Caco-2 (cell line): ENCODE measurements at regions not wholly inside any gene's neighbourhood (a gene's known extent, or its start where the extent isn't known, plus 50 kb on each side); places are given as distances from the start of the nearest gene placed in this dataset.

ENCODE experiments used
- BruUV-seq: library from RNA; stranded (reverse); fragments of 400-500 nt; replicated peaks from 2 replicates; lab custom pipeline; 2021; lab: Mats Ljungman, UMichigan
- CTCF ChIA-PET: fragments of 300-600 bp; sonication (Branson Sonifier 250); formaldehyde crosslinking; loops from one replicate; lab custom pipeline; 2022; ENCODE audit warnings: antibody characterized with exemption; lab: Charles Lee
- POLR2A ChIA-PET: fragments of 300-600 bp; sonication (Branson Sonifier 250); formaldehyde crosslinking; loops from one replicate; lab custom pipeline; 2022; ENCODE audit warnings: antibody characterized with exemption; lab: Charles Lee
- DNase-seq, 2 experiments: peaks; one replicate each; pipeline versions ENCODE4 v3.0.0 to v3.0.0-alpha.2; 2020 to 2022
- H3K27me3 ChIP-seq: replicated peaks from 2 replicates; pipeline ENCODE4 v1.6.0; 2011; ENCODE audit warnings: low read length; ENCODE audit not compliant: control insufficient read depth, insufficient read depth
- H3K36me3 ChIP-seq: 2 replicates; pipeline ENCODE4 v1.5.1; 2011; ENCODE audit warnings: low read length; ENCODE audit not compliant: control insufficient read depth, insufficient read depth
- H3K4me1 ChIP-seq: fragments of 250-450 bp; sonication (Bioruptor Pico); 2 replicates; pipeline ENCODE4 v1.5.1; 2020; ENCODE audit warnings: mild to moderate bottlenecking
- H3K4me3 ChIP-seq: 2 replicates; pipeline ENCODE4 v1.5.1; 2011; ENCODE audit warnings: low read depth, mild to moderate bottlenecking, control low read depth, low read length
- H3K9me3 ChIP-seq: fragments of 250-450 bp; sonication (Bioruptor Pico); 2 replicates; pipeline ENCODE4 v1.5.1; 2020; ENCODE audit warnings: mild to moderate bottlenecking, moderate library complexity
- H3K27ac Mint-ChIP-seq: one replicate; pipeline ENCODE4 v1.8.0; 2022; ENCODE audit warnings: mixed read lengths; ENCODE audit not compliant: unreplicated experiment
- H3K27me3 Mint-ChIP-seq: one replicate; pipeline ENCODE4 v1.8.0; 2022; ENCODE audit warnings: mixed read lengths; ENCODE audit not compliant: insufficient read depth, unreplicated experiment
- H3K36me3 Mint-ChIP-seq: one replicate; pipeline ENCODE4 v1.8.0; 2022; ENCODE audit warnings: mild to moderate bottlenecking, mixed read lengths; ENCODE audit not compliant: insufficient read depth, unreplicated experiment
- H3K4me1 Mint-ChIP-seq: one replicate; pipeline ENCODE4 v1.8.0; 2022; ENCODE audit warnings: low read depth, mixed read lengths; ENCODE audit not compliant: unreplicated experiment
- H3K4me3 Mint-ChIP-seq: one replicate; pipeline ENCODE4 v1.8.0; 2022; ENCODE audit warnings: mild to moderate bottlenecking, moderate library complexity, mixed read lengths; ENCODE audit not compliant: unreplicated experiment
- H3K9me3 Mint-ChIP-seq: one replicate; pipeline ENCODE4 v1.8.0; 2022; ENCODE audit warnings: mixed read lengths; ENCODE audit not compliant: unreplicated experiment
- intact Hi-C: fragments of 100-400 bp; cut with micrococcal nuclease; formaldehyde crosslinking; loops from one replicate; pipeline ENCODE4 v1.10.0; 2022; ENCODE audit not compliant: unreplicated experiment
- TF ChIP-seq, protein P1 (sequence below), 2 experiments: fragments of 200-600 bp in 1 of 2; IDR thresholded peaks; 1 replicate in 1 of 2; 2 replicates in 1 of 2; pipeline versions ENCODE4 v1.5.1 to v1.8.0; 2011 to 2022; ENCODE audit warnings: antibody characterized with exemption in 1 of 2, control low read depth in 1 of 2, inconsistent platforms in 1 of 2, low read depth in 1 of 2, low read length in 1 of 2, mild to moderate bottlenecking in 1 of 2, moderate library complexity in 1 of 2; ENCODE audit not compliant: insufficient read depth in 1 of 2, severe bottlenecking in 1 of 2, unreplicated experiment in 1 of 2

DNA sequence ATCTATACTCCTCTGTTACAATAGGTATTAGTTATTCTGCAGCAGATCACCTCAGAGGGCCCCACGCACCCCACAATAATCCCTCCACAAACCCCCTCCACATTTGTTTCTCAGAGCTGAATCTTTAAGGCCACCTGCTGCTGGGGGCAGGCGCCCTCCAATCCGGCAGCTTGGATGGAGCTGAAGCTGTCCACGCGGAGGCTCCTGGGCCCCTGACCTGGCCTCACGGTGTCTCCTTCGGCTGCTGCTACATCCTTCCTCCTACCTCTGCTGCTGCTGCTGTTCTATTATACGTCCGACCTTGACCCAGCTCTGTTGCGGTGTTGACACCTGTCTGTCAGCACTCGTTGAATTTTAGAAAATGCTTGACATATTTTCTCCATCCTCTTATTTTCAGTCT is 430.2 kb upstream of the ZFP42 start:
- DNase-seq: no peak
- H3K4me3 ChIP-seq: no peak overlapping the region
- Mint-ChIP-seq H3K36me3 (no peaks in the 10 kb centered on the region), H3K9me3 (no peaks in the 10 kb centered on the region), H3K4me1 (no peaks in the 10 kb centered on the region), H3K27ac (no peak overlapping the region), H3K4me3 (no peak overlapping the region), H3K27me3 (peaks cover 11% of the 10 kb centered on the region)
- ChIA-PET POLR2A (no interaction called here), CTCF (no interaction called here)
- no peaks in the 10 kb centered on the region for H3K9me3 ChIP-seq
- TF ChIP-seq, protein P1, sequence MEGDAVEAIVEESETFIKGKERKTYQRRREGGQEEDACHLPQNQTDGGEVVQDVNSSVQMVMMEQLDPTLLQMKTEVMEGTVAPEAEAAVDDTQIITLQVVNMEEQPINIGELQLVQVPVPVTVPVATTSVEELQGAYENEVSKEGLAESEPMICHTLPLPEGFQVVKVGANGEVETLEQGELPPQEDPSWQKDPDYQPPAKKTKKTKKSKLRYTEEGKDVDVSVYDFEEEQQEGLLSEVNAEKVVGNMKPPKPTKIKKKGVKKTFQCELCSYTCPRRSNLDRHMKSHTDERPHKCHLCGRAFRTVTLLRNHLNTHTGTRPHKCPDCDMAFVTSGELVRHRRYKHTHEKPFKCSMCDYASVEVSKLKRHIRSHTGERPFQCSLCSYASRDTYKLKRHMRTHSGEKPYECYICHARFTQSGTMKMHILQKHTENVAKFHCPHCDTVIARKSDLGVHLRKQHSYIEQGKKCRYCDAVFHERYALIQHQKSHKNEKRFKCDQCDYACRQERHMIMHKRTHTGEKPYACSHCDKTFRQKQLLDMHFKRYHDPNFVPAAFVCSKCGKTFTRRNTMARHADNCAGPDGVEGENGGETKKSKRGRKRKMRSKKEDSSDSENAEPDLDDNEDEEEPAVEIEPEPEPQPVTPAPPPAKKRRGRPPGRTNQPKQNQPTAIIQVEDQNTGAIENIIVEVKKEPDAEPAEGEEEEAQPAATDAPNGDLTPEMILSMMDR (IDR thresholded peaks at IDR 0.05; ENCODE audit: insufficient read depth in 1 of 2, low read depth in 1 of 2, low read length in 1 of 2, severe bottlenecking in 1 of 2, unreplicated experiment in 1 of 2): no peak
- H3K36me3 ChIP-seq: no peaks in the 10 kb centered on the region
- intact Hi-C loops: no loop called here
- H3K27me3 ChIP-seq: no peaks in the 10 kb centered on the region
- BruUV-seq: no TSS peak
- no peaks in the 10 kb centered on the region for H3K4me1 ChIP-seq

DNA sequence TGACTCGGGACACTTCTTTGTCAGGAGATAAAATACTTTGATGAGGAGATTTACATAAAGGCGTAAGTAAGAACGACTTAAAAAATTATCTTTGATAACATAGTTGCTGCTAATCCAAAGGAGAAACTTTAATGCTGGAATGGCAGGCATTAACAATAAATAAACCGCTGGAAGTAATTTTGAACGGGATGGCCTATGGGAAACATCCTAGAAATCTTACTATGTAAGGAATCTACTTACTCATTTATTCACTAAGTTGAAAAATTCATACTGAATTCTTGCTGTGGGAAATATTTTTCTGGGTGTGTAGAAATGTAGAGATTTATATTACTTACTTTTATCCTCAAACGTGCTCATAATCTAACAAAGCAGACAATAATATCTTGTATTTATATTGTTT is 425.7 kb upstream of the ZFP42 start:
- Mint-ChIP-seq H3K4me3 (no peak overlapping the region), H3K27ac (no peak overlapping the region), H3K9me3 (peaks cover 11% of the 10 kb centered on the region), H3K36me3 (no peaks in the 10 kb centered on the region), H3K27me3 (peaks cover 18% of the 10 kb centered on the region), H3K4me1 (no peaks in the 10 kb centered on the region)
- TF ChIP-seq, protein P1 (IDR thresholded peaks at IDR 0.05; ENCODE audit: insufficient read depth in 1 of 2, low read depth in 1 of 2, low read length in 1 of 2, severe bottlenecking in 1 of 2, unreplicated experiment in 1 of 2): no peak
- no peak for DNase-seq
- ChIA-PET CTCF (no interaction called here), POLR2A (no interaction called here)
- Histone ChIP-seq H3K4me1 (no peaks in the 10 kb centered on the region), H3K36me3 (no peaks in the 10 kb centered on the region), H3K4me3 (no peak overlapping the region), H3K9me3 (no peaks in the 10 kb centered on the region), H3K27me3 (no peaks in the 10 kb centered on the region)
- intact Hi-C loops: no loop called here
- BruUV-seq: no TSS peak

- Mint-ChIP-seq H3K4me1 (no peaks in the 10 kb centered on the region), H3K9me3 (peaks cover 11% of the 10 kb centered on the region), H3K4me3 (no peak overlapping the region), H3K36me3 (peaks cover 5% of the 10 kb centered on the region), H3K27me3 (peaks cover 6% of the 10 kb centered on the region), H3K27ac (no peak overlapping the region)
- ChIA-PET POLR2A (no interaction called here), CTCF (no interaction called here)
- BruUV-seq: no TSS peak
- TF ChIP-seq, protein P1 (IDR thresholded peaks at IDR 0.05; ENCODE audit: insufficient read depth in 1 of 2, low read depth in 1 of 2, low read length in 1 of 2, severe bottlenecking in 1 of 2, unreplicated experiment in 1 of 2): no peak
- Histone ChIP-seq H3K4me3 (no peak overlapping the region), H3K27me3 (no peaks in the 10 kb centered on the region), H3K4me1 (no peaks in the 10 kb centered on the region), H3K36me3 (no peaks in the 10 kb centered on the region), H3K9me3 (no peaks in the 10 kb centered on the region)
- DNase-seq: no peak
- intact Hi-C loops: no loop called here
Observed at GRCh38 chr4:187575706-187576105, 419.9 kb upstream of the ZFP42 start.
